ENCODE measurements at regions not wholly inside any gene's neighbourhood (a gene's known extent, or its start where the extent isn't known, plus 50 kb on each side); places are given as distances from the start of the nearest gene placed in this dataset.

- Histone ChIP-seq H2BK12ac (ENCODE audit: insufficient read length, low read depth, low read length) (no peak overlapping the region), H3T11ph (ENCODE audit: low read length) (no peak overlapping the region), H3K27me3 (ENCODE audit: insufficient read depth, low read length) (no peaks in the 10 kb centered on the region), H4K5ac (ENCODE audit: insufficient read length, low read depth, low read length) (no peak overlapping the region), H3K9ac (ENCODE audit: extremely low read depth, insufficient read length, low read length) (no peak overlapping the region), H2BK120ac (ENCODE audit: low read depth, low read length, poor library complexity, severe bottlenecking) (no peak overlapping the region), H4K91ac (ENCODE audit: insufficient read length, low read depth, low read length) (no peak overlapping the region), H3K4ac (ENCODE audit: low read depth, low read length) (no peak overlapping the region), H3K56ac (ENCODE audit: insufficient read length, low read depth, low read length) (no peak overlapping the region), H3K23ac (ENCODE audit: insufficient read length, low read depth, low read length) (no peak overlapping the region), H2BK20ac (ENCODE audit: low read depth, low read length, poor library complexity, severe bottlenecking) (no peak overlapping the region), H3K18ac (ENCODE audit: insufficient read length, low read depth, low read length) (no peak overlapping the region), H3K27ac (ENCODE audit: insufficient read length, low read depth, low read length) (no peak overlapping the region), H3K23me2 (ENCODE audit: insufficient read length, low read depth, low read length, poor library complexity, severe bottlenecking) (no peaks in the 10 kb centered on the region), H3K79me2 (ENCODE audit: insufficient read depth, low read length) (no peaks in the 10 kb centered on the region), H2BK5ac (ENCODE audit: insufficient read length, low read length) (no peak overlapping the region), H3K4me2 (ENCODE audit: insufficient read depth, insufficient read length, low read length) (no peak overlapping the region), H3K14ac (ENCODE audit: insufficient read depth, low read length) (no peak overlapping the region), H3K9me3 (ENCODE audit: control insufficient read depth, low read depth, low read length) (no peaks in the 10 kb centered on the region), H3K79me1 (ENCODE audit: insufficient read depth, low read depth, low read length, poor library complexity, severe bottlenecking) (no peaks in the 10 kb centered on the region), H2BK15ac (ENCODE audit: low read depth, low read length) (no peak overlapping the region), H4K20me1 (ENCODE audit: control insufficient read depth, insufficient read depth, insufficient read length) (no peaks in the 10 kb centered on the region), H2AFZ (ENCODE audit: low read length) (no peak overlapping the region), H3K4me1 (ENCODE audit: insufficient read depth, low read length) (no peaks in the 10 kb centered on the region), H4K8ac (replicated peaks; ENCODE audit: insufficient read length, low read depth, low read length) (no peak overlapping the region), H2AK5ac (ENCODE audit: insufficient read length, low read length) (no peak overlapping the region)
- no CpG with 5 or more reads among the region's 4 CpGs for WGBS (ENCODE audit: extremely low coverage, insufficient read length, low lambda C conversion rate)
- H3K27ac Mint-ChIP-seq = peak overlapping the region in 1 of 3 experiments; percentile 70; a peak in 1 of 7 replicates
- no peaks in the 10 kb centered on the region for H3K27me3 Mint-ChIP-seq (ENCODE audit: low read depth)
- H3K36me3 Mint-ChIP-seq (ENCODE audit: insufficient read depth in 1 of 3, low read depth in 3 of 3) = no peaks in the 10 kb centered on the region
- no peaks in the 10 kb centered on the region for H3K4me1 Mint-ChIP-seq
- no peak overlapping the region for H3K4me3 Mint-ChIP-seq
- no peaks in the 10 kb centered on the region for H3K9me3 Mint-ChIP-seq
- no peak for TF ChIP-seq CTCF (conservative IDR thresholded peaks at IDR 0.05)
- no peak for DNase-seq
Observed at GRCh38 chr4:19580095-19580494, 671.6 kb upstream of the SLIT2 start.
